Uterus (tissue), 2 donors: ENCODE measurements at regions not wholly inside any gene's neighbourhood (a gene's known extent, or its start where the extent isn't known, plus 50 kb on each side); places are given as distances from the start of the nearest gene placed in this dataset.

Experiments used
- POLR2A ChIP-seq, 2 donors: fragments of 450-650 bp; IDR thresholded peaks; one replicate each; pipeline ENCODE4 v1.6.1; 2016; ENCODE audit warnings: antibody characterized with exemption in 2 of 2, mild to moderate bottlenecking in 1 of 2, moderate library complexity in 1 of 2
- TF ChIP-seq, protein P1 (sequence below), 4 experiments: fragments of 200-600 bp in 2 of 4; fragments of 450-650 bp in 2 of 4; sonication (generic) in 2 of 4; IDR thresholded peaks; one replicate each; pipeline ENCODE4 v1.5.1; 2016 to 2019; ENCODE audit warnings: antibody characterized with exemption in 4 of 4, mild to moderate bottlenecking in 2 of 4, moderate library complexity in 1 of 4

DNA sequence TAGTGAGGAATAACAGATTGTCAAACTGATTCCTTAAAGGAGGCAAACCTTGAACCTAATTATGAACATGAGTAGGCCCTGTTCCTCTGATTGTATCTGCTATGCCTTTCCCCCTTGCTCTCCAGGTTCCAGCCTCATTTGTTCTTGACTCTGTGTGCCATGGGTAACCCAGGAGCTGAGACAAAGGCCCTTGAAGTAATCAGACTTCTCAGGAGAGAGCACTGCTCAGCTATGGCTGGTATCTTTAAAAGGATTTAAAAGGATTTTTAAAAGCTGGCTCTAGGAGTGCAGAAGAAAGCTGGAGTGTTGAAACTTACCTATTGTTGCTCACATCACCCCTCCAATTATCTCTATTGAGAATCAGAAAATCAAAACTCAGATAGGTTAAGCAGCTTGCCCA is 1565.5 kb upstream of the AGA start:
- TF ChIP-seq, protein P1, sequence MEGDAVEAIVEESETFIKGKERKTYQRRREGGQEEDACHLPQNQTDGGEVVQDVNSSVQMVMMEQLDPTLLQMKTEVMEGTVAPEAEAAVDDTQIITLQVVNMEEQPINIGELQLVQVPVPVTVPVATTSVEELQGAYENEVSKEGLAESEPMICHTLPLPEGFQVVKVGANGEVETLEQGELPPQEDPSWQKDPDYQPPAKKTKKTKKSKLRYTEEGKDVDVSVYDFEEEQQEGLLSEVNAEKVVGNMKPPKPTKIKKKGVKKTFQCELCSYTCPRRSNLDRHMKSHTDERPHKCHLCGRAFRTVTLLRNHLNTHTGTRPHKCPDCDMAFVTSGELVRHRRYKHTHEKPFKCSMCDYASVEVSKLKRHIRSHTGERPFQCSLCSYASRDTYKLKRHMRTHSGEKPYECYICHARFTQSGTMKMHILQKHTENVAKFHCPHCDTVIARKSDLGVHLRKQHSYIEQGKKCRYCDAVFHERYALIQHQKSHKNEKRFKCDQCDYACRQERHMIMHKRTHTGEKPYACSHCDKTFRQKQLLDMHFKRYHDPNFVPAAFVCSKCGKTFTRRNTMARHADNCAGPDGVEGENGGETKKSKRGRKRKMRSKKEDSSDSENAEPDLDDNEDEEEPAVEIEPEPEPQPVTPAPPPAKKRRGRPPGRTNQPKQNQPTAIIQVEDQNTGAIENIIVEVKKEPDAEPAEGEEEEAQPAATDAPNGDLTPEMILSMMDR (IDR thresholded peaks at IDR 0.05), result no peak
- no peak for TF ChIP-seq POLR2A (IDR thresholded peaks at IDR 0.05)
